Uterus (tissue), 3 donors: ENCODE measurements at regions not wholly inside any gene's neighbourhood (a gene's known extent, or its start where the extent isn't known, plus 50 kb on each side); places are given as distances from the start of the nearest gene placed in this dataset.

Experiments used
- DNase-seq, 2 donors: peaks; one replicate each; pipeline ENCODE4 v3.0.0-alpha.2; 2019 to 2020
- H3K27ac ChIP-seq, 2 donors: fragments of 200-600 bp; sonication (generic); 1 replicate in 1 of 2; 2 replicates in 1 of 2; pipeline ENCODE4 v1.5.1; 2016 to 2018
- H3K27me3 ChIP-seq, 2 donors: fragments of 200-600 bp; sonication (generic); one replicate each; pipeline ENCODE4 v1.5.1; 2018 to 2019; ENCODE audit warnings: control low read depth in 1 of 2
- H3K36me3 ChIP-seq, 2 donors: fragments of 200-600 bp; sonication (generic); one replicate each; pipeline ENCODE4 v1.5.1; 2019; ENCODE audit warnings: control low read depth in 1 of 2
- H3K4me1 ChIP-seq, 2 donors: fragments of 200-600 bp; sonication (generic); one replicate each; pipeline ENCODE4 v1.5.1; 2018 to 2019; ENCODE audit warnings: control low read depth in 1 of 2
- H3K4me3 ChIP-seq, 2 donors: fragments of 200-600 bp; sonication (generic); 1 replicate in 1 of 2; 2 replicates in 1 of 2; pipeline ENCODE4 v1.5.1; 2018 to 2019; ENCODE audit warnings: mild to moderate bottlenecking in 1 of 2
- H3K9me3 ChIP-seq, 2 donors: fragments of 200-600 bp; sonication (generic); one replicate each; pipeline ENCODE4 v1.5.1; 2019; ENCODE audit warnings: control low read depth in 1 of 2
- POLR2A ChIP-seq, 2 donors: fragments of 450-650 bp; IDR thresholded peaks; one replicate each; pipeline ENCODE4 v1.6.1; 2016; ENCODE audit warnings: antibody characterized with exemption in 2 of 2, mild to moderate bottlenecking in 1 of 2, moderate library complexity in 1 of 2
- intact Hi-C: fragments of 100-400 bp; cut with DNase I; formaldehyde crosslinking; loops from one replicate; pipeline ENCODE4 v1.15.1; 2023; ENCODE audit warnings: low total_unique reads
- TF ChIP-seq, protein P1 (sequence below), 4 experiments: fragments of 200-600 bp in 2 of 4; fragments of 450-650 bp in 2 of 4; sonication (generic) in 2 of 4; IDR thresholded peaks; one replicate each; pipeline ENCODE4 v1.5.1; 2016 to 2019; ENCODE audit warnings: antibody characterized with exemption in 4 of 4, mild to moderate bottlenecking in 2 of 4, moderate library complexity in 1 of 4
- donor health status: DM: yes; HTN: yes; CAD: no.

DNA sequence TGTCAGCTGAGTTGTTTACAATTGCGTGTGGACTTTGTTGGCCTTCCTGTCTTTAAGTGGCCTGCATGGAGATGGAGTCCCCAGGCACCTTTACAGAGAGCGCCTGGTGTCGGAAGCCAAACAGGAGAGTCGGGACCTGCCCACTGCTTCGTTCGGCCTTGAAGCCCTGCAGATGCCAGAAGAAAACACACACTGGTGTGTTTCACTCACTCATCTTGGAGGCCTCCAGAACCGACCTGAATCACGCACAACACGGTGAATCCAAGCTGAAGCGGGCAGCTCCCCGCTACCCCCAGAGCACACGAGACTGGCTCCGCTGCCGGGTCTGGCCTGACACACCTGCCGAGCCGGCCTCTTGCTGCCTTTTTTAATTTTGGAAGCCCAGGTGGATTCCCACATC, 419.4 kb upstream of the IRX4 start:
- H3K36me3 ChIP-seq, result no peaks in the 10 kb centered on the region
- H3K9me3 ChIP-seq, result no peaks in the 10 kb centered on the region
- H3K27ac ChIP-seq, result no peak overlapping the region
- intact Hi-C loops, result no loop called here
- H3K27me3 ChIP-seq, result no peaks in the 10 kb centered on the region
- no peak for DNase-seq
- H3K4me1 ChIP-seq, result no peaks in the 10 kb centered on the region
- no peak for TF ChIP-seq POLR2A (IDR thresholded peaks at IDR 0.05)
- TF ChIP-seq, protein P1, sequence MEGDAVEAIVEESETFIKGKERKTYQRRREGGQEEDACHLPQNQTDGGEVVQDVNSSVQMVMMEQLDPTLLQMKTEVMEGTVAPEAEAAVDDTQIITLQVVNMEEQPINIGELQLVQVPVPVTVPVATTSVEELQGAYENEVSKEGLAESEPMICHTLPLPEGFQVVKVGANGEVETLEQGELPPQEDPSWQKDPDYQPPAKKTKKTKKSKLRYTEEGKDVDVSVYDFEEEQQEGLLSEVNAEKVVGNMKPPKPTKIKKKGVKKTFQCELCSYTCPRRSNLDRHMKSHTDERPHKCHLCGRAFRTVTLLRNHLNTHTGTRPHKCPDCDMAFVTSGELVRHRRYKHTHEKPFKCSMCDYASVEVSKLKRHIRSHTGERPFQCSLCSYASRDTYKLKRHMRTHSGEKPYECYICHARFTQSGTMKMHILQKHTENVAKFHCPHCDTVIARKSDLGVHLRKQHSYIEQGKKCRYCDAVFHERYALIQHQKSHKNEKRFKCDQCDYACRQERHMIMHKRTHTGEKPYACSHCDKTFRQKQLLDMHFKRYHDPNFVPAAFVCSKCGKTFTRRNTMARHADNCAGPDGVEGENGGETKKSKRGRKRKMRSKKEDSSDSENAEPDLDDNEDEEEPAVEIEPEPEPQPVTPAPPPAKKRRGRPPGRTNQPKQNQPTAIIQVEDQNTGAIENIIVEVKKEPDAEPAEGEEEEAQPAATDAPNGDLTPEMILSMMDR (IDR thresholded peaks at IDR 0.05), result no peak
- H3K4me3 ChIP-seq, result no peak overlapping the region

DNA sequence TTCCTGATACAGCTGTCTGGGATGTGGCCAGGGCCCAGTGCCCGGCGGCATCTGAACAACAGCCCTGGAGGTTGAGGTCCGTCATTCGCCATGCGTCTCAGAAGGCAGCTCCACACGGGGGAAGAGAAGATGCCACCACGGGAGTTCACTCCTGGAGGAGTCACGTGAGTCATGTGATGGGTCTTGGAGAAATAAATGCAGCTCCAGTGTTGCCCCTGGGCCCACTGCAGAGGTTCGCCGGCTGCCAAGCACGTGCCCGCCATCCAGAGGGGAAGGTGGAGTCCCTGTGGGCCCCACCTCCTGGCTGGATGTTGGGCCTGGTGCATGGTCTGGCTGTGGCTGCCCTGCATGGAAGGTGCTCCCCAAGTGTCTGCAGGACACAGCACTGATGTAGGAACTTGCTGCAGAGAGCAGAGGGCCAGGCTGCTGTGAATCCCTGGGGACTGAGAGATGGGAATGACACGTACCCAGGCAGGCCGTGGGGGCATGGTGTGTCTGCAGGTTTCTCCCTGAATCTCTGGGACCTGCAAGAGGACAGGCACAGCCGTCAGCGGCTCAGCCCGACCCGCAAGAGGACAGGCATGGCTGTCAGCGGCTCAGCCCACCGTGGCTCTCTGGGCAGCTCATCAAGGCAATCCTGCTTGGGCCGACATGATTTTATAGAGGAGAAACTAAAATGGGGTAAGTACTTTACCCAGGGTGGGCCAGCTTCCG, 418.3 kb upstream of the IRX4 start:
- Histone ChIP-seq H3K27ac (no peak overlapping the region), H3K9me3 (no peaks in the 10 kb centered on the region), H3K27me3 (no peaks in the 10 kb centered on the region), H3K4me3 (no peak overlapping the region), H3K4me1 (no peaks in the 10 kb centered on the region), H3K36me3 (no peaks in the 10 kb centered on the region)
- intact Hi-C loops, result no loop called here
- no peak for DNase-seq
- TF ChIP-seq, protein P1 (IDR thresholded peaks at IDR 0.05), result no peak

DNA sequence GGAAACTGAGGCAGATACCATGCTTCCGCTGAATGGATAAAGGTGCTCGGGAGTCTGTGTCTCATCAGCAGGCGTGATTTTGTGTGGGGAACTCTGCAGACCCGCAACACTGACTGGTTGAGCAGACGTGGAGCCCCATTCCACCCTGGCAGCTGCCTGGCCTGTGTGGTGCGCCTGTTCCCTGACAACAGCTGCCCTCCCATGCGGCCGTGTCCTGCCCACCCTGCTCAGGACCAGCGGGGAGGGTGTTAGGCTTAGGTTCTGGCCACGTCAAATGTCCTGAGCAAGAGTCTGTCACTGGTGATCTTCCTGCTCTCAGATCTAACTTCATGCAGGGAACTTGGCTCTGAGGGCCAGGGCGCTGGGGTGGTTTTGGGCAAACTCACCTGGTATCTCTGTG, 417.7 kb upstream of the IRX4 start:
- H3K4me1 ChIP-seq, result no peaks in the 10 kb centered on the region
- DNase-seq, result no peak
- TF ChIP-seq, protein P1 (IDR thresholded peaks at IDR 0.05), result no peak
- TF ChIP-seq POLR2A (IDR thresholded peaks at IDR 0.05), result no peak
- H3K27ac ChIP-seq, result no peak overlapping the region
- no peaks in the 10 kb centered on the region for H3K27me3 ChIP-seq
- no peak overlapping the region for H3K4me3 ChIP-seq
- no peaks in the 10 kb centered on the region for H3K9me3 ChIP-seq
- intact Hi-C loops, result no loop called here
- H3K36me3 ChIP-seq, result no peaks in the 10 kb centered on the region

DNA sequence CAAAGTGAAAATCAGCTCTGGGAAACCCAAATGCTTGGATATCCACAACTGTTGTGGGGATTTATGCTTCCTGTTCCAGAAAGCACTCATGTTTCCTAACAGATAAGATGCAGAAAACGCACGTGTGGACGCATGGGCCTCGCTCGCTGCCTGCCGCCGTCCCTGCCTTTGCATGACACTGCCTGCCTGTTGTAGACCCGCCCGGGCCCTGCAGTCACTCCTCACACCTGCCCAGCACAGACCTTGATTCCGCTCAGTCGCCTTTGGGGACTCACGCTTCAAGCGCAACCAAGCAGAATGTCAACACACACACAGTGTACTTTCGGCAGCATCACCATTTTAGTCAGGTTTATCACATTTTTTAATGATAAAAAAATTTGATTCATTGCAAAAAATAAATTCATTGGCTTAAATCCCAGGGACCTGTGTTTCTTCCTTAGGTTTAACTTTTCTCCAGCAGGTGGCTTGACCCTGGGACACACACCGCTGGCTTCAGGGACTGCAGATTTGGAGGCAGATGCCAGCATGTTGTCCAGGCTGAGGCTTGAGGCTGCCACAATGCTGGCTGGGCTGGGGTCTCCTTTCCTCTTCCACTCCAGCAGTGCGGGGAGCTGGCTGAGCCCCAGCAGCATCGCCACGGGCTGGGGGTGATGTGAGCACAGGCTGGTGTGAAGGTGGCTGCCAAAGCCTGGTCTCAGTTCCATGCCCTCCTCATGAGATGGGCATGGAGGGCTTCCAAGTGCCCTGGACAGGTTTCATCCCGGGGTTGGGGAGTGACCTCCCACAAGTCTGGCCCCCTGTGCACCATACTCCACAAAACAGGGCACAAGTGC, 416.9 kb upstream of the IRX4 start:
- Histone ChIP-seq H3K27ac (no peak overlapping the region), H3K27me3 (no peaks in the 10 kb centered on the region), H3K4me1 (no peaks in the 10 kb centered on the region), H3K36me3 (no peaks in the 10 kb centered on the region), H3K9me3 (no peaks in the 10 kb centered on the region), H3K4me3 (no peak overlapping the region)
- no peak for DNase-seq
- no peak for TF ChIP-seq POLR2A (IDR thresholded peaks at IDR 0.05)
- TF ChIP-seq, protein P1 (IDR thresholded peaks at IDR 0.05), result no peak
- intact Hi-C loops, result no loop called here

DNA sequence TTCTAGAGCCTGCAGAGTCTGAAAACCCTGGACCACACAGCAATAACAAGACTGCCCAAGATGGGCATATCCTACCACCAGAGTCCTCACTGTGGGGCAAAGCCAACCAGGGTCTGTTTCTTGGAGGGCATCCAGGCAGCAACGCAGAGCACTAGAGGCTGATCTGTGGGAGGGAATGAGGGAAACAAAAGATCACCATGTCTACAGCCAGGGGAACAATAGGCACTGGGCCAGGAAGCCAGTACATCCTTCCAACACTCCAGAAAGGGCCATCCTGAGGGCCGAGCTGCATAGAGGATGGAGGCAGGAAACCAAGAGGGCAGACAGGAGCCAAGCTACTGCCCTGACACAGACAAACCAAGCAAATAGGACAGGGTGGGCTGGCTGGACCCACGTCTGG, 416.1 kb upstream of the IRX4 start:
- H3K4me3 ChIP-seq, result no peak overlapping the region
- no peak for DNase-seq
- no peaks in the 10 kb centered on the region for H3K36me3 ChIP-seq
- intact Hi-C loops, result no loop called here
- no peak overlapping the region for H3K27ac ChIP-seq
- H3K4me1 ChIP-seq, result no peaks in the 10 kb centered on the region
- TF ChIP-seq POLR2A (IDR thresholded peaks at IDR 0.05), result no peak
- TF ChIP-seq, protein P1 (IDR thresholded peaks at IDR 0.05), result no peak
- H3K9me3 ChIP-seq, result no peaks in the 10 kb centered on the region
- no peaks in the 10 kb centered on the region for H3K27me3 ChIP-seq
